ENCODE measurements at regions not wholly inside any gene's neighbourhood (a gene's known extent, or its start where the extent isn't known, plus 50 kb on each side); places are given as distances from the start of the nearest gene placed in this dataset.

- TF ChIP-seq, protein P1, sequence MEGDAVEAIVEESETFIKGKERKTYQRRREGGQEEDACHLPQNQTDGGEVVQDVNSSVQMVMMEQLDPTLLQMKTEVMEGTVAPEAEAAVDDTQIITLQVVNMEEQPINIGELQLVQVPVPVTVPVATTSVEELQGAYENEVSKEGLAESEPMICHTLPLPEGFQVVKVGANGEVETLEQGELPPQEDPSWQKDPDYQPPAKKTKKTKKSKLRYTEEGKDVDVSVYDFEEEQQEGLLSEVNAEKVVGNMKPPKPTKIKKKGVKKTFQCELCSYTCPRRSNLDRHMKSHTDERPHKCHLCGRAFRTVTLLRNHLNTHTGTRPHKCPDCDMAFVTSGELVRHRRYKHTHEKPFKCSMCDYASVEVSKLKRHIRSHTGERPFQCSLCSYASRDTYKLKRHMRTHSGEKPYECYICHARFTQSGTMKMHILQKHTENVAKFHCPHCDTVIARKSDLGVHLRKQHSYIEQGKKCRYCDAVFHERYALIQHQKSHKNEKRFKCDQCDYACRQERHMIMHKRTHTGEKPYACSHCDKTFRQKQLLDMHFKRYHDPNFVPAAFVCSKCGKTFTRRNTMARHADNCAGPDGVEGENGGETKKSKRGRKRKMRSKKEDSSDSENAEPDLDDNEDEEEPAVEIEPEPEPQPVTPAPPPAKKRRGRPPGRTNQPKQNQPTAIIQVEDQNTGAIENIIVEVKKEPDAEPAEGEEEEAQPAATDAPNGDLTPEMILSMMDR (IDR thresholded peaks at IDR 0.05) = no peak
- no peak for TF ChIP-seq POLR2AphosphoS5 (IDR thresholded peaks at IDR 0.05; ENCODE audit: insufficient read depth in 1 of 2, low read depth in 1 of 2)
Observed at GRCh38 chr2:39604866-39605265, 60.9 kb upstream of the TMEM178A start.
